Transverse colon (tissue), 4 donors: ENCODE measurements at regions not wholly inside any gene's neighbourhood (a gene's known extent, or its start where the extent isn't known, plus 50 kb on each side); places are given as distances from the start of the nearest gene placed in this dataset.

Experiments used
- DNase-seq: peaks from one replicate; pipeline ENCODE4 v3.0.0-alpha.2; 2019
- H3K27ac ChIP-seq, 4 donors: fragments of 200-600 bp; sonication (generic); 2 replicates each; pipeline ENCODE4 v1.5.1; 2016 to 2018; ENCODE audit warnings: inconsistent platforms in 4 of 4
- H3K27me3 ChIP-seq: fragments of 200-600 bp; sonication (generic); 2 replicates; pipeline ENCODE4 v1.5.1; 2017; ENCODE audit warnings: inconsistent platforms
- H3K36me3 ChIP-seq, 4 donors: fragments of 200-600 bp; sonication (generic); 2 replicates each; pipeline ENCODE4 v1.5.1; 2017 to 2019; ENCODE audit warnings: inconsistent platforms in 4 of 4
- H3K4me1 ChIP-seq, 4 donors: fragments of 200-600 bp; sonication (generic); 2 replicates each; pipeline ENCODE4 v1.5.1; 2017 to 2020; ENCODE audit warnings: inconsistent platforms in 4 of 4
- H3K4me3 ChIP-seq, 4 donors: fragments of 200-600 bp; sonication (generic); 1 replicate in 1 of 4; 2 replicates in 3 of 4; pipeline versions ENCODE4 v1.5.1 to v1.6.1; 2017 to 2019; ENCODE audit warnings: inconsistent platforms in 4 of 4
- H3K9me3 ChIP-seq, 2 donors: fragments of 200-600 bp; sonication (generic); 2 replicates each; pipeline ENCODE4 v1.5.1; 2017 to 2019; ENCODE audit warnings: inconsistent platforms in 2 of 2
- EP300 ChIP-seq: sonication (generic); formaldehyde crosslinking; IDR thresholded peaks from one replicate; pipeline ENCODE4 v1.6.1; 2017; ENCODE audit warnings: antibody characterized with exemption, low read depth
- POLR2A ChIP-seq: fragments of 450-650 bp; IDR thresholded peaks from one replicate; pipeline ENCODE4 v1.6.1; 2016; ENCODE audit warnings: antibody characterized with exemption, mild to moderate bottlenecking, moderate library complexity
- POLR2AphosphoS5 ChIP-seq, 3 donors: sonication (generic); formaldehyde crosslinking; IDR thresholded peaks; one replicate each; pipeline ENCODE4 v1.6.1; 2016; ENCODE audit warnings: antibody characterized with exemption in 3 of 3
- WGBS, 2 donors: methylation state at CpG; one replicate each; pipeline ENCODE4 v1.1.5; 2018; ENCODE audit warnings: low coverage in 1 of 2; 5-methylcytosine and 5-hydroxymethylcytosine counted together
- in situ Hi-C, 4 donors: fragments of 200-750 bp; cut with MboI; loops; one replicate each; pipeline versions ENCODE4 v1.15.0 to v1.15.1; 2017; ENCODE audit warnings: low sequenced_read_pairs in 3 of 4, low pct_ligation_motif_present in 1 of 4, low pct_unique_long_range_greater_than_20kb in 1 of 4
- intact Hi-C: fragments of 100-400 bp; cut with DNase I; formaldehyde crosslinking; loops from one replicate; pipeline ENCODE4 v1.15.1; 2023; ENCODE audit warnings: low total_unique reads
- TF ChIP-seq, protein P1 (sequence below), 5 experiments: fragments of 200-600 bp in 3 of 5; fragments of 450-650 bp in 2 of 5; sonication (generic) in 3 of 5; IDR thresholded peaks; 1 replicate in 2 of 5; 2 replicates in 3 of 5; pipeline ENCODE4 v1.5.1; 2016 to 2017; ENCODE audit warnings: antibody characterized with exemption in 5 of 5, inconsistent platforms in 3 of 5, mild to moderate bottlenecking in 2 of 5, moderate library complexity in 1 of 5

DNA sequence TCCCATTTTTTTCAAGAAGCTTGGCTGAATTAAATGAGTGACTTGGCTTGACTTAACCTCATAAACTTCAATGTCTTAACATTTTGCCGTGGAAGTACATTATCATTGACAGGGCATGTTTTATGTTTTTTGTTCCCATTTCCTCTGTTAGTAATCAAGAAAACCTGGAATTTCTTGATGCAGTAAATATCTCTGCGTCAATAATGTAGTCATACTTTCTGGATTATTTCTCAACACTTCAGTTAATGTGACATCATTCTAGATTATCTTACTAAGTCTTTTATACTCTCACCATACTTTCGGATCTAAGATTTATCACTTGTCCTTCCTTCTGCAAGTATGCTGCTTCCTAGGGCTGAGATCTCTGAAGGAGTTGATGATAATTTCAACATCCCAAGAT is 58.6 kb upstream of the PGR start:
- Histone ChIP-seq H3K4me3 (no peak overlapping the region), H3K27me3 (no peaks in the 10 kb centered on the region), H3K36me3 (no peaks in the 10 kb centered on the region), H3K27ac (peak overlapping the region in 2 of 4 donors; percentile 22 to 34), H3K4me1 (peaks cover 0 to 4% (median 0%) of the 10 kb centered on the region in 4 donors), H3K9me3 (no peaks in the 10 kb centered on the region)
- intact Hi-C loops, result loop anchor here (5.0 kb wide), 1 partner anchor 61 kb away; the partner anchor contains the start of gene PGR
- TF ChIP-seq POLR2A (no peak), POLR2AphosphoS5 (IDR thresholded peaks at IDR 0.05) (no peak), EP300 (no peak)
- TF ChIP-seq, protein P1, sequence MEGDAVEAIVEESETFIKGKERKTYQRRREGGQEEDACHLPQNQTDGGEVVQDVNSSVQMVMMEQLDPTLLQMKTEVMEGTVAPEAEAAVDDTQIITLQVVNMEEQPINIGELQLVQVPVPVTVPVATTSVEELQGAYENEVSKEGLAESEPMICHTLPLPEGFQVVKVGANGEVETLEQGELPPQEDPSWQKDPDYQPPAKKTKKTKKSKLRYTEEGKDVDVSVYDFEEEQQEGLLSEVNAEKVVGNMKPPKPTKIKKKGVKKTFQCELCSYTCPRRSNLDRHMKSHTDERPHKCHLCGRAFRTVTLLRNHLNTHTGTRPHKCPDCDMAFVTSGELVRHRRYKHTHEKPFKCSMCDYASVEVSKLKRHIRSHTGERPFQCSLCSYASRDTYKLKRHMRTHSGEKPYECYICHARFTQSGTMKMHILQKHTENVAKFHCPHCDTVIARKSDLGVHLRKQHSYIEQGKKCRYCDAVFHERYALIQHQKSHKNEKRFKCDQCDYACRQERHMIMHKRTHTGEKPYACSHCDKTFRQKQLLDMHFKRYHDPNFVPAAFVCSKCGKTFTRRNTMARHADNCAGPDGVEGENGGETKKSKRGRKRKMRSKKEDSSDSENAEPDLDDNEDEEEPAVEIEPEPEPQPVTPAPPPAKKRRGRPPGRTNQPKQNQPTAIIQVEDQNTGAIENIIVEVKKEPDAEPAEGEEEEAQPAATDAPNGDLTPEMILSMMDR (IDR thresholded peaks at IDR 0.05), result no peak
- DNase-seq, result no peak
- 46 to 67% methylated on average over 3 of the region's 3 CpGs for WGBS, 2 donors
- in situ Hi-C loops, result no loop called here

DNA sequence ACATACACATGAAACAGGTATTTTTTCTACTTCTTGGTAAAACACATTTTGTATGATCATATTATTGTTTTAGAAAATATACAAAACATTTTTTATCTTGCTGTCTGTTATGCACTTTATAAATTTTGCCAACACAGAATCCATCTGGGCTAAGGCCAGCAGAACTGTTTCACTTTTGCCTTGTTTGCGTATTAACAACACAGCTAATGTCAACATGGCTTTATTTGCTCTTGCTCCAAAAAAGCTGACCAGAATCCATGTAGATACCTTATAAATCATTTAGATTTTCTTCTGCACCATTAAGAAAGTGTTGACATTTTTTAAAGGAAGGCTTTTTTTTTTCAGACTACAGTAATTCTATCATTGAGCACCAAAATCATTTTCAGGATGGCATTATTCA is 58.1 kb upstream of the PGR start:
- intact Hi-C loops (loop anchor here (5.0 kb wide), 1 partner anchor 60 kb away; the partner anchor contains the start of gene PGR), in situ Hi-C loops (no loop called here)
- no peaks in the 10 kb centered on the region for H3K36me3 ChIP-seq
- H3K9me3 ChIP-seq, result no peaks in the 10 kb centered on the region
- no peaks in the 10 kb centered on the region for H3K27me3 ChIP-seq
- peaks cover 0 to 4% (median 0%) of the 10 kb centered on the region in 4 donors for H3K4me1 ChIP-seq
- peak overlapping the region in 2 of 4 donors; percentile 22 to 34 for H3K27ac ChIP-seq
- DNase-seq, result no peak
- WGBS, 2 donors, result 71 to 76% methylated on average over 1 of the region's 1 CpG
- H3K4me3 ChIP-seq, result no peak overlapping the region
- TF ChIP-seq EP300 (no peak), POLR2AphosphoS5 (IDR thresholded peaks at IDR 0.05) (no peak), POLR2A (no peak)
- TF ChIP-seq, protein P1 (IDR thresholded peaks at IDR 0.05), result no peak

DNA sequence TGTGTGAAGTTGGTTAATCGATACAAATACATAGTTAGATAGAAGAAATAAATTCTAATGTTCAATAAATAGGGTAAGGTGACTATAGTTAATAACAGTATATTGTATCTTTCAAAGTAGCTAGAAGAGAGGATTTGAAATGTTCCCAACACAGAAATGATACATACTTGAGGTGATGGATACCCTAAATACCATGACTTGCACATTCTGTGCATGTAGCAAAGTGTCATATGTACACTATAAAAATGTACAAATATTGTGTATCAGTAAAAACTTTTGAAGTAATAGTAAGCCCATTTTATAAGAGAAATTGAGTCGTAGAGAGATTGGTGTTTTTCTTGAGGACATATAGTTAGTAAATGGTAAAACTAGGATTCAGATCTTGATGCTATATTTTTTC is 56.4 kb upstream of the PGR start:
- no peak for TF ChIP-seq POLR2AphosphoS5 (IDR thresholded peaks at IDR 0.05)
- TF ChIP-seq POLR2A, result no peak
- TF ChIP-seq, protein P1 (IDR thresholded peaks at IDR 0.05), result no peak
- TF ChIP-seq EP300, result no peak
- peaks cover 0 to 4% (median 0%) of the 10 kb centered on the region in 4 donors for H3K4me1 ChIP-seq
- no peak overlapping the region for H3K4me3 ChIP-seq
- no peak for DNase-seq
- no peaks in the 10 kb centered on the region for H3K27me3 ChIP-seq
- no peak overlapping the region for H3K27ac ChIP-seq
- in situ Hi-C loops (no loop called here), intact Hi-C loops (loop anchor here (5.0 kb wide), 1 partner anchor 59 kb away; the partner anchor contains the start of gene PGR)
- H3K9me3 ChIP-seq, result no peaks in the 10 kb centered on the region
- WGBS, 2 donors, result 84 to 90% methylated on average over 2 of the region's 2 CpGs
- no peaks in the 10 kb centered on the region for H3K36me3 ChIP-seq

DNA sequence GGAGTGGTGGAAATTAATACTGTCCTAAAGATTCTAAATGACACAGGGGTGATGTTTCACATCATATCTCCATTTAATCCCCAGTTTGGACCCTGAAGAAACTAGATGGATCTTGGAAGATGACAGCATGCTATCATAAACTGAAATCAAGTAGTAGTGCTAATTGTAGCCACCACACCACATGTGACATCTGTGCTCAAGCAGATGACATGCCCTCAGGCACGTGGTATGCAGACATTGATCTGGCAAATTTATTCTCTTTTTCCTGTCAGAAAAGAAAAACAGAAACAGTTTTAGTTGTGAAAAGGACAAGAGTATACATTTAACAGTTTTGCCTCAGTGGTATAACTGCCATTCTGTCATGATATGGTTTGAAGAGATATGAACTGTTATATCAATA is 52.9 kb upstream of the PGR start:
- H3K27me3 ChIP-seq, result no peaks in the 10 kb centered on the region
- TF ChIP-seq POLR2AphosphoS5 (IDR thresholded peaks at IDR 0.05) (no peak), EP300 (no peak), POLR2A (no peak)
- TF ChIP-seq, protein P1 (IDR thresholded peaks at IDR 0.05), result no peak
- H3K36me3 ChIP-seq, result no peaks in the 10 kb centered on the region
- H3K4me1 ChIP-seq, result no peaks in the 10 kb centered on the region
- 55 to 56% methylated on average over 1 of the region's 1 CpG for WGBS, 2 donors
- intact Hi-C loops, result no loop called here
- no peak for DNase-seq
- no peak overlapping the region for H3K27ac ChIP-seq
- in situ Hi-C loops, result no loop called here
- H3K4me3 ChIP-seq, result no peak overlapping the region
- no peaks in the 10 kb centered on the region for H3K9me3 ChIP-seq
